ENCODE measurements at regions not wholly inside any gene's neighbourhood (a gene's known extent, or its start where the extent isn't known, plus 50 kb on each side); places are given as distances from the start of the nearest gene placed in this dataset.

DNA sequence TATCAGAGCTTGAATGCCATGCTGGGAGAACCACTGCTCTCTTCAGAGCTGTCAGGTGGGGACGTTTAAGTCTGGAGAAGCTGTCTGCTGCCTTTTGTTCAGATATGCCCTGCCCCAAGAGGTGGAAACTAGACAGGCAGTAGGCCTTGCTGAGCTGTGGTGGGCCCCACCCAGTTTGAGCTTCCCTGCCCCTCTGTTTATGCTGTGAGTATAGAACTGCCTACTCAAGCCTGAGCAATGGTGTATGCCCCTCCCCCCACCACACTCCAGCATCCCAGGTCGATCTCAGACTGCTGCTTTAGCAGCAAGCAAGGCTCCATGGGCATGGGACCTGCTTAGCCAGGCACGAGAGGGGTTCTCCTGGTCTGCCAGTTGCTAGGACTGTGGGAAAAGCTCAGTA is 362.3 kb downstream of the FAM170A start:
- Histone ChIP-seq H3K9me3 (ENCODE audit: control insufficient read depth, insufficient read depth, low read depth, low read length) (no peaks in the 10 kb centered on the region), H3K9ac (ENCODE audit: insufficient read depth, low read length) (no peak overlapping the region), H3K4me1 (ENCODE audit: control insufficient read depth, extremely low read depth, insufficient read depth, low read length) (no peaks in the 10 kb centered on the region), H3K27me3 (ENCODE audit: control insufficient read depth, insufficient read depth, low read length) (no peaks in the 10 kb centered on the region), H3K79me2 (ENCODE audit: control insufficient read depth, insufficient read depth, low read length) (no peaks in the 10 kb centered on the region), H2AFZ (ENCODE audit: low read length) (no peak overlapping the region), H3K4me3 (replicated peaks in 1 of 4; ENCODE audit: control extremely low read depth in 1 of 4, insufficient read depth in 1 of 4, low read depth in 3 of 4, low read length in 4 of 4) (no peak overlapping the region), H3K4me2 (ENCODE audit: extremely low read depth, insufficient read depth, low read length) (no peak overlapping the region), H3K36me3 (ENCODE audit: control insufficient read depth, insufficient read depth, low read length) (no peaks in the 10 kb centered on the region), H4K20me1 (ENCODE audit: control insufficient read depth, extremely low read depth, insufficient read depth, low read length) (no peaks in the 10 kb centered on the region), H3K27ac (ENCODE audit: insufficient read depth, low read length) (no peak overlapping the region)
- TF ChIP-seq EZH2 (IDR thresholded peaks at IDR 0.05; ENCODE audit: low read length, missing control alignments) = no peak
- TF ChIP-seq, protein P1, sequence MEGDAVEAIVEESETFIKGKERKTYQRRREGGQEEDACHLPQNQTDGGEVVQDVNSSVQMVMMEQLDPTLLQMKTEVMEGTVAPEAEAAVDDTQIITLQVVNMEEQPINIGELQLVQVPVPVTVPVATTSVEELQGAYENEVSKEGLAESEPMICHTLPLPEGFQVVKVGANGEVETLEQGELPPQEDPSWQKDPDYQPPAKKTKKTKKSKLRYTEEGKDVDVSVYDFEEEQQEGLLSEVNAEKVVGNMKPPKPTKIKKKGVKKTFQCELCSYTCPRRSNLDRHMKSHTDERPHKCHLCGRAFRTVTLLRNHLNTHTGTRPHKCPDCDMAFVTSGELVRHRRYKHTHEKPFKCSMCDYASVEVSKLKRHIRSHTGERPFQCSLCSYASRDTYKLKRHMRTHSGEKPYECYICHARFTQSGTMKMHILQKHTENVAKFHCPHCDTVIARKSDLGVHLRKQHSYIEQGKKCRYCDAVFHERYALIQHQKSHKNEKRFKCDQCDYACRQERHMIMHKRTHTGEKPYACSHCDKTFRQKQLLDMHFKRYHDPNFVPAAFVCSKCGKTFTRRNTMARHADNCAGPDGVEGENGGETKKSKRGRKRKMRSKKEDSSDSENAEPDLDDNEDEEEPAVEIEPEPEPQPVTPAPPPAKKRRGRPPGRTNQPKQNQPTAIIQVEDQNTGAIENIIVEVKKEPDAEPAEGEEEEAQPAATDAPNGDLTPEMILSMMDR (conservative IDR thresholded peaks at IDR 0.05 in 1 of 2, IDR thresholded peaks at IDR 0.05 in 1 of 2; ENCODE audit: low read depth in 1 of 2, low read length in 2 of 2) = no peak
- no peak for DNase-seq (ENCODE audit: low read depth in 2 of 2)

DNA sequence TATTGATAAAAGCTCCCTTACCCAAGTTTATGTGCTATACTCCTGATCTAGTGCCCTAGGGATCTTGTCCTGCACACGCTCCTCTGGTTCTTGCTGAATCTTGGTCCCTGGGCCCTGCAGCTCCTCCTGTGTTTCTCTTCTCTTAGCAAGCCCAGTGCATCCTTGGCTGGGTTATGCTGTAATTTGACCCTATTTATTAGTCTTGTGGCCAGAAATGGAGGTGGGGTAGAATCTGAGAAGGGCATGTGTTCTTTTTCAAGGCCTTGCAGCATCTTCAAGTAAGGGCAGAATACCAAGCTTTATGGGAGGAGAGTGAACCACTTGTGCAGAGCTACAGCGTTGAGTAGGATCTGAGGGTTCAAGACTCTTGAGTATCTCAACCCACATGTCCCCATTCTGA is 366.8 kb downstream of the FAM170A start:
- TF ChIP-seq, protein P1 (conservative IDR thresholded peaks at IDR 0.05 in 1 of 2, IDR thresholded peaks at IDR 0.05 in 1 of 2; ENCODE audit: low read depth in 1 of 2, low read length in 2 of 2) = no peak
- TF ChIP-seq EZH2 (IDR thresholded peaks at IDR 0.05; ENCODE audit: low read length, missing control alignments) = no peak
- H3K79me2 ChIP-seq (ENCODE audit: control insufficient read depth, insufficient read depth, low read length) = no peaks in the 10 kb centered on the region
- no peaks in the 10 kb centered on the region for H3K9me3 ChIP-seq (ENCODE audit: control insufficient read depth, insufficient read depth, low read depth, low read length)
- peak in 1 of 2 donors; percentile 48 for DNase-seq (ENCODE audit: low read depth in 2 of 2)
- H4K20me1 ChIP-seq (ENCODE audit: control insufficient read depth, extremely low read depth, insufficient read depth, low read length) = no peaks in the 10 kb centered on the region
- no peak overlapping the region for H3K9ac ChIP-seq (ENCODE audit: insufficient read depth, low read length)
- no peaks in the 10 kb centered on the region for H3K27me3 ChIP-seq (ENCODE audit: control insufficient read depth, insufficient read depth, low read length)
- no peaks in the 10 kb centered on the region for H3K4me1 ChIP-seq (ENCODE audit: control insufficient read depth, extremely low read depth, insufficient read depth, low read length)
- no peaks in the 10 kb centered on the region for H3K36me3 ChIP-seq (ENCODE audit: control insufficient read depth, insufficient read depth, low read length)
- H2AFZ ChIP-seq (ENCODE audit: low read length) = no peak overlapping the region
- no peak overlapping the region for H3K4me2 ChIP-seq (ENCODE audit: extremely low read depth, insufficient read depth, low read length)
- H3K4me3 ChIP-seq (replicated peaks in 1 of 4; ENCODE audit: control extremely low read depth in 1 of 4, insufficient read depth in 1 of 4, low read depth in 3 of 4, low read length in 4 of 4) = no peak overlapping the region
- no peak overlapping the region for H3K27ac ChIP-seq (ENCODE audit: insufficient read depth, low read length)

DNA sequence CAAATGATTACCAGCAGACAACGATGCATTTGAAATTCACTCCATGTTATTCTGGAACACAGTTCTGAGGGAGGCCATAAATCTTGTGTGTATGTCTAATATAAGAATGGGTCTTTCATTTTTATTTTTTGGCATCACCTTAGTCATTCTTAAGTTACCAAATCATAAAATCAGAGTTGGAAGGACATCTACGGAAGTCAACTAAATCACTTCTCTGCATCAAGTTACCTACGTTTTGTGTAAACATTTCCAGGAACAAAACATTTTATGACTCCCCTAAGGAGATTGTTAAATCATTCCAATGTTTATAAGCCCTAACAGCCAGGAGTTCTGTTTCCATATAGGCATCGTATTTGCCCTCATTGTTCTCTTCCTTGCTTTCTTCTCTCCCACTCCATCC is 378.2 kb downstream of the FAM170A start:
- Histone ChIP-seq H3K27ac (ENCODE audit: insufficient read depth, low read length) (no peak overlapping the region), H3K36me3 (ENCODE audit: control insufficient read depth, insufficient read depth, low read length) (no peaks in the 10 kb centered on the region), H3K79me2 (ENCODE audit: control insufficient read depth, insufficient read depth, low read length) (no peaks in the 10 kb centered on the region), H3K4me3 (replicated peaks in 1 of 4; ENCODE audit: control extremely low read depth in 1 of 4, insufficient read depth in 1 of 4, low read depth in 3 of 4, low read length in 4 of 4) (no peak overlapping the region), H2AFZ (ENCODE audit: low read length) (no peak overlapping the region), H3K27me3 (ENCODE audit: control insufficient read depth, insufficient read depth, low read length) (no peaks in the 10 kb centered on the region), H3K4me2 (ENCODE audit: extremely low read depth, insufficient read depth, low read length) (no peak overlapping the region), H3K4me1 (ENCODE audit: control insufficient read depth, extremely low read depth, insufficient read depth, low read length) (no peaks in the 10 kb centered on the region), H4K20me1 (ENCODE audit: control insufficient read depth, extremely low read depth, insufficient read depth, low read length) (no peaks in the 10 kb centered on the region), H3K9ac (ENCODE audit: insufficient read depth, low read length) (no peak overlapping the region), H3K9me3 (ENCODE audit: control insufficient read depth, insufficient read depth, low read depth, low read length) (no peaks in the 10 kb centered on the region)
- no peak for DNase-seq (ENCODE audit: low read depth in 2 of 2)
- TF ChIP-seq EZH2 (IDR thresholded peaks at IDR 0.05; ENCODE audit: low read length, missing control alignments) = no peak
- TF ChIP-seq, protein P1 (conservative IDR thresholded peaks at IDR 0.05 in 1 of 2, IDR thresholded peaks at IDR 0.05 in 1 of 2; ENCODE audit: low read depth in 1 of 2, low read length in 2 of 2) = no peak
